PFSK-1 (cell line): ENCODE measurements at regions not wholly inside any gene's neighbourhood (a gene's known extent, or its start where the extent isn't known, plus 50 kb on each side); places are given as distances from the start of the nearest gene placed in this dataset.

Experiments
- FOXP2 ChIP-seq: optimal IDR thresholded peaks from 2 replicates; pipeline ENCODE3; 2011; ENCODE audit warnings: borderline replicate concordance, control low read depth, inconsistent platforms; ENCODE audit not compliant: insufficient read depth; ENCODE audit errors: extremely low read length, extremely low read depth
- POLR2AphosphoS5 ChIP-seq: IDR thresholded peaks from 2 replicates; pipeline ENCODE4 v1.6.1; 2012; ENCODE audit warnings: low read depth, mild to moderate bottlenecking, control low read depth, low read length, moderate library complexity
- REST ChIP-seq, 2 experiments: IDR thresholded peaks; 2 replicates each; pipeline versions ENCODE4 v1.6.1 to v1.8.0; 2011 to 2012; ENCODE audit warnings: low read depth in 2 of 2, low read length in 2 of 2, control low read depth in 1 of 2, inconsistent platforms in 1 of 2, mild to moderate bottlenecking in 1 of 2, moderate library complexity in 1 of 2; ENCODE audit not compliant: insufficient read depth in 1 of 2
- SIN3A ChIP-seq: IDR thresholded peaks from 2 replicates; pipeline ENCODE4 v1.6.1; 2012; ENCODE audit warnings: mild to moderate bottlenecking, low read length, moderate library complexity, borderline replicate concordance; ENCODE audit not compliant: insufficient read depth
- TAF1 ChIP-seq: IDR thresholded peaks from 2 replicates; pipeline ENCODE4 v1.6.1; 2012; ENCODE audit warnings: low read length, control low read depth, borderline replicate concordance; ENCODE audit not compliant: insufficient read depth

DNA sequence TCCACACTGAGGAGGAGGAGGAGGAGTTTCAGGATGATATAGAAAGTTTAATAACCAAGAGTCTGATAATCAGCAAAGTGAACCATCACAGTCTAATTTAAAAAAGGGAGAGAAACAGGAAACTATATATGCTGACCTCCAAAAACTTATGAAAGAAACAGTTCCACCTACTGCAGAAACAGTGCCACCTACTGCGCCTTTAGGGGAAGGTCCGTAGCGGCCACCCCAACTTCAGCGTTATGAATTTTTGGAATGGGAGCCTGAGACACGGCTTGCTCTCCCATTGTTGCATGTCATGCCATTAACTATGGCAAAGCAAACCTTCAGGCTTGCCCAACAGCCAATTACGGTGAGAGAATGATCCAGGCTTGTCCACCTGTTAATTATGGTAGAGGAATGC, 1719.2 kb upstream of the LRRTM1 start:
- TF ChIP-seq REST (IDR thresholded peaks at IDR 0.05; ENCODE audit: insufficient read depth in 1 of 2, low read depth in 2 of 2, low read length in 2 of 2) (no peak), TAF1 (no peak), SIN3A (no peak), FOXP2 (no peak), POLR2AphosphoS5 (no peak)

- no peak for TF ChIP-seq POLR2AphosphoS5
- TF ChIP-seq REST (IDR thresholded peaks at IDR 0.05; ENCODE audit: insufficient read depth in 1 of 2, low read depth in 2 of 2, low read length in 2 of 2) = no peak
- no peak for TF ChIP-seq FOXP2
- no peak for TF ChIP-seq TAF1
- TF ChIP-seq SIN3A = no peak
Observed at GRCh38 chr2:82013641-82014040, 1709.1 kb upstream of the LRRTM1 start.

DNA sequence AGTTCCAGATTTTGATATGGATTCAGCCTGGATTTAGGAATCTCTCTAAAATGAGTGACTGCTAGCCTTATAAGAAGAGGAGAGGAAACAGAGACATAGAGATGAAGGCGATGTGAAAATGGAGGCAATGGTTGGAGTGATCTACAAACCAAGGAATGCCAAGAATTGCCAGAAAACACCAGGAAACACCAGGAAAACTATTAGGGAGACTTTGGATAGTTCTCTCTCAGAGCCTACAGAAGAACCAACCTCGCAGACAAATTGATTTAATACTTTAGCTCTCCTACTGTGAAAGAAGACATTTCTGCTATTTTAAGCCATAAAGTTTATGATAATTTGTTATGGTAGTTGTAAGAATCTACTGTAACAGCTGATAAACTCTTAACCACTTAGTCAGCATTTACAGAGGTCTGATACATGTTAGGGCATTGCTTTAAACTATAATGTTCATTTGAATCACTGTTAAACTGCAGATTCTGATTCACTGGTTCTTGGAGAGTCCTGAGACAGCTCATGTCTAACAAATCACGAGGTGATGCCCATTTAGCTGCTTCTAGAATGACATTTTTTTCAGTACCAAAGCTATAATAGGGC, 1702.6 kb upstream of the LRRTM1 start:
- TF ChIP-seq FOXP2 (no peak), SIN3A (no peak)

DNA sequence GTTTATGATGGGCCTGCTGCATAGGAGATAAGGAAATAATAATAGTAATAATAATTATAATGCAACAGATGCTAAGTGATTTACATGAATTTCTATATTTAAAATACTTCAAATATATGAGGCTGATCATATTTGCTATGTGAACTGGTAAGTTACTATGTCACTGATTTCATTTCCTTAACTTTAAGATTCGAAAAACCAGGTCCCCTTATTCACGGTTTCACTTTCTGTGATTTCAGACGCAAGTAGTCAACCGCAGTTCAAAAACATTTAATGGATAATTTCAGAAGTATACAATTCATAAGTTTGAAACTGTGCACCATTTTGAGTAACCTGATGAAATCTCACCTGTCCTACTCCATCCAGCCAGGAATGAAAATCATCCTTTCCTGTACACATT, 1697.1 kb upstream of the LRRTM1 start:
- TF ChIP-seq REST (IDR thresholded peaks at IDR 0.05; ENCODE audit: insufficient read depth in 1 of 2, low read depth in 2 of 2, low read length in 2 of 2) (no peak), FOXP2 (no peak), TAF1 (no peak), SIN3A (no peak), POLR2AphosphoS5 (no peak)

GRCh38 chr2:82000606-82001005, 1696.1 kb upstream of the LRRTM1 start:
- no peak for TF ChIP-seq TAF1
- TF ChIP-seq POLR2AphosphoS5 = no peak
- TF ChIP-seq SIN3A = no peak
- no peak for TF ChIP-seq REST (IDR thresholded peaks at IDR 0.05; ENCODE audit: insufficient read depth in 1 of 2, low read depth in 2 of 2, low read length in 2 of 2)
- no peak for TF ChIP-seq FOXP2
